Hepatocyte (in vitro differentiated cells): ENCODE measurements at regions not wholly inside any gene's neighbourhood (a gene's known extent, or its start where the extent isn't known, plus 50 kb on each side); places are given as distances from the start of the nearest gene placed in this dataset.

Experiments
- CTCF ChIP-seq: fragments of 200-600 bp; sonication (generic); IDR thresholded peaks from 2 replicates; pipeline ENCODE4 v1.5.1; 2016; ENCODE audit warnings: antibody characterized with exemption, mild to moderate bottlenecking; ENCODE audit not compliant: poor library complexity
- EZH2phosphoT487 ChIP-seq: fragments of 200-600 bp; sonication (generic); IDR thresholded peaks from one replicate; pipeline ENCODE4 v1.6.1; 2018; ENCODE audit warnings: antibody characterized with exemption, mild to moderate bottlenecking, low read depth, moderate library complexity; ENCODE audit not compliant: unreplicated experiment, severe bottlenecking

- no peak for TF ChIP-seq EZH2phosphoT487
- no peak for TF ChIP-seq CTCF
Measured at GRCh38 chr6:113487489-113488058, 369.6 kb upstream of the MARCKS start.
